ENCODE measurements at regions not wholly inside any gene's neighbourhood (a gene's known extent, or its start where the extent isn't known, plus 50 kb on each side); places are given as distances from the start of the nearest gene placed in this dataset.

DNA sequence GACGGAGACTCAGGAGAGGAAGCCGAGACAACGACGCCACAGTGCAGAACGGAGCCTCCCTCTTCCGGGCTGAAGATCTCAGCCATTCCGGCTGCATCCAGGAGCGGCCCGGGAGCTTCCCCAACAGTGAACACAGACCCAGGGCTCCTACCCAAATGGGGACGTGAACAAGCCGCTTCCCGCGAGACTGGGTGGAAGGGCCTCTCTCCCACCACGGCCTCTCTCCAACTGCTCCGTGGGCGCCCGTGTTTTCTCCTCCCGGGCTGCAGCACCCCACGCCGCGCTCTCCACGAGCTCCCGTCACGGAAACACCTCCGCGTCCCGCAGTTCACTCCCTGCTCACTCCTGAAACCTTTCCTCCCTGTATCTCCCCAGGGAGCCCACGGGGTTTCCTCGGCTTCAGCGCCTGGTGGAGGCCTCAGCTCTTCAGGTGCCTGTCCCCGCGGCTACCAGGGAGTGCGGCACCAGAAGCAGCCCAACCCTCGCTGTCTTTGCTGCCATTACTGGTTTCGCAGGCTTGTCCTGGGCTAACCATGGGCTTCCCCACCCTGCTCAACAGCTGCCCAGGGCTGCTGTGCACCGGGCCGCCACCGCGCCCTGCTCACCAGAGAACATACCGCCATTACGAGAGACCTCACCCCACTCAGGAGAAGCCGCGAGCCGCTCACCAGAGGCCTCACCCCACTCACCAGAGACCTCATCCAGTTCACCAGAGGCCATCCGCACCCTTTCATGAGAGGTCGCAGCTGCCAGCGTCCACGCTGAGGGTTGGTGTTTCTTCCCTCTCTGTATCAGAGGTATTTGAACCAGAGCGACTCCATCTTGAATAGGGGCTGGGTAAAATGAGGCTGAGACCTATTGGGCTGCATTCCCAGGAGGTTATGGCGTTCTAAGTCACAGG lies 922.8 kb downstream of the QKI start (continued):
- TF ChIP-seq, protein P1, sequence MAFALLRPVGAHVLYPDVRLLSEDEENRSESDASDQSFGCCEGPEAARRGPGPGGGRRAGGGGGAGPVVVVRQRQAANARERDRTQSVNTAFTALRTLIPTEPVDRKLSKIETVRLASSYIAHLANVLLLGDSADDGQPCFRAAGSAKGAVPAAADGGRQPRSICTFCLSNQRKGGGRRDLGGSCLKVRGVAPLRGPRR (CRISPR knock-in tag; IDR thresholded peaks at IDR 0.05), result peak; percentile 98
- TF ChIP-seq ZNF431 (CRISPR knock-in tag; IDR thresholded peaks at IDR 0.05) (no peak), ZNF584 (CRISPR knock-in tag; IDR thresholded peaks at IDR 0.05; ENCODE audit: low read depth) (peak; percentile 98), SMAD1 (IDR thresholded peaks at IDR 0.05; ENCODE audit: low read depth, low read length, partially characterized antibody) (no peak), RAD51 (IDR thresholded peaks at IDR 0.05; ENCODE audit: borderline replicate concordance, low read depth) (no peak), RBBP5 (IDR thresholded peaks at IDR 0.05; ENCODE audit: borderline replicate concordance, insufficient read depth, low read length, poor library complexity, severe bottlenecking) (peak; percentile 30), MTA1 (IDR thresholded peaks at IDR 0.05; ENCODE audit: borderline replicate concordance) (no peak), HEY1 (CRISPR knock-in tag; IDR thresholded peaks at IDR 0.05; ENCODE audit: borderline replicate concordance) (peak; percentile 93), TAF1 (IDR thresholded peaks at IDR 0.05; ENCODE audit: control insufficient read depth, extremely low read depth, insufficient read depth, low read length, severe bottlenecking) (peak; percentile 52), FOXJ2 (tag; IDR thresholded peaks at IDR 0.05) (peak; percentile 27; the same call in 1 of the 2 replicates), HLTF (IDR thresholded peaks at IDR 0.05) (no peak), HDAC1 (IDR thresholded peaks at IDR 0.05) (0 out of 4 replicates have a peak, but pooled peaks of 1 of the 2 experiments have one; percentile 20)
- TF ChIP-seq, protein P2, sequence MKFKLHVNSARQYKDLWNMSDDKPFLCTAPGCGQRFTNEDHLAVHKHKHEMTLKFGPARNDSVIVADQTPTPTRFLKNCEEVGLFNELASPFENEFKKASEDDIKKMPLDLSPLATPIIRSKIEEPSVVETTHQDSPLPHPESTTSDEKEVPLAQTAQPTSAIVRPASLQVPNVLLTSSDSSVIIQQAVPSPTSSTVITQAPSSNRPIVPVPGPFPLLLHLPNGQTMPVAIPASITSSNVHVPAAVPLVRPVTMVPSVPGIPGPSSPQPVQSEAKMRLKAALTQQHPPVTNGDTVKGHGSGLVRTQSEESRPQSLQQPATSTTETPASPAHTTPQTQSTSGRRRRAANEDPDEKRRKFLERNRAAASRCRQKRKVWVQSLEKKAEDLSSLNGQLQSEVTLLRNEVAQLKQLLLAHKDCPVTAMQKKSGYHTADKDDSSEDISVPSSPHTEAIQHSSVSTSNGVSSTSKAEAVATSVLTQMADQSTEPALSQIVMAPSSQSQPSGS (CRISPR knock-in tag; IDR thresholded peaks at IDR 0.05), result no peak
- TF ChIP-seq, protein P3, sequence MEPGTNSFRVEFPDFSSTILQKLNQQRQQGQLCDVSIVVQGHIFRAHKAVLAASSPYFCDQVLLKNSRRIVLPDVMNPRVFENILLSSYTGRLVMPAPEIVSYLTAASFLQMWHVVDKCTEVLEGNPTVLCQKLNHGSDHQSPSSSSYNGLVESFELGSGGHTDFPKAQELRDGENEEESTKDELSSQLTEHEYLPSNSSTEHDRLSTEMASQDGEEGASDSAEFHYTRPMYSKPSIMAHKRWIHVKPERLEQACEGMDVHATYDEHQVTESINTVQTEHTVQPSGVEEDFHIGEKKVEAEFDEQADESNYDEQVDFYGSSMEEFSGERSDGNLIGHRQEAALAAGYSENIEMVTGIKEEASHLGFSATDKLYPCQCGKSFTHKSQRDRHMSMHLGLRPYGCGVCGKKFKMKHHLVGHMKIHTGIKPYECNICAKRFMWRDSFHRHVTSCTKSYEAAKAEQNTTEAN (CRISPR knock-in tag; IDR thresholded peaks at IDR 0.05), result no peak
- TF ChIP-seq, protein P4, sequence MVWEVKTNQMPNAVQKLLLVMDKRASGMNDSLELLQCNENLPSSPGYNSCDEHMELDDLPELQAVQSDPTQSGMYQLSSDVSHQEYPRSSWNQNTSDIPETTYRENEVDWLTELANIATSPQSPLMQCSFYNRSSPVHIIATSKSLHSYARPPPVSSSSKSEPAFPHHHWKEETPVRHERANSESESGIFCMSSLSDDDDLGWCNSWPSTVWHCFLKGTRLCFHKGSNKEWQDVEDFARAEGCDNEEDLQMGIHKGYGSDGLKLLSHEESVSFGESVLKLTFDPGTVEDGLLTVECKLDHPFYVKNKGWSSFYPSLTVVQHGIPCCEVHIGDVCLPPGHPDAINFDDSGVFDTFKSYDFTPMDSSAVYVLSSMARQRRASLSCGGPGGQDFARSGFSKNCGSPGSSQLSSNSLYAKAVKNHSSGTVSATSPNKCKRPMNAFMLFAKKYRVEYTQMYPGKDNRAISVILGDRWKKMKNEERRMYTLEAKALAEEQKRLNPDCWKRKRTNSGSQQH (CRISPR knock-in tag; IDR thresholded peaks at IDR 0.05), result peak; percentile 98
- TF ChIP-seq, protein P5, sequence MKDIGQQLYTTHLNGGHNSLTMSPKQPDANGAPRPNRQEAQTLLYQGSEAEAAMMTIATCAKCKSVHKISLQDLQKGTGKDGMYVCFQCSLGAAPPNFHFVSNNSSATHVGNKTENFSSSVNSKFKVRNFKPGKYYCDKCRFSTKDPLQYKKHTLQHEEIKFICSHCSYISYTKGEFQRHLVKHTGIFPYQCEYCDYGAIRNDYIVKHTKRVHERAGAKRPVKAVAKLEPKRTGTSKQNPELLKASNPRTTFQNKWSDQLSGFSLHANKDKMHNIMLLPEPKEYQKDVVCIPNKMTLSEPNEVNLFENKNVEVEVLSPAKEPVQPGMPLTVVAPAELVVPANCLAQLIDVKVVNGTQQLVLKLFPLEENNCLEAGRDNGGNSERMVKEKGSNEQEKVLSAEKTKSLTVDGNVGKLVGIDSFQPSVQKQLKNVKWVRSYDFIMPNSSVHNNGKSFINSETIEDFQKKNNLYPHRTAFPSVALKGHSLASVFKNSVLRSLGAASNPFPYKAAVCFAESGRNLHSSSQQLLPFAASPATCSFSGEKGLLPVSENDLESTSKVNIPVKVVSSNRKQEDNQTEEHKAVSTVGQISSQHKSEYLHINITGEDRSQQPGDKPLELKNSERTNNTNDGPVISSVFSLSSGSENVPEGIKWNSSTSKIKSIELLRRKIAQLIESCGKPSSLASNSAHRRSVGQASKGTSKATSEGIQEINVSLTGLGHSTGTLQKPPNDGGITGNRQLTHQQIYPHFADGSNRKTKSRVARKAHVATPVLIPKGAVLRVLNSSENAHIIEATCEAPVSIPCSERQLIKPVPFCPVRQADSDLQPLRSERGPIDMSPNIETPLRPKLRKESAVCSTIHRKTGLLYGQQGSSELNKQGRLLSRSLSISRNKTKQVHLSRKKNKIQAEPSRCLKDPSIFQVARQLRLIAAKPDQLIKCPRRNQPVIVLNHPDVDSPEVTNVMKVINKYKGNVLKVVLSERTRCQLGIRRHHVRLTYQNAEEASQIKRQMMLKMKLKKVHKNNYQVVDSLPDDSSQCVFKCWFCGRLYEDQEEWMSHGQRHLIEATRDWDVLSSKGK (CRISPR knock-in tag; IDR thresholded peaks at IDR 0.05), result peak; percentile 92

Measured in K562 (cell line).